B cell (primary cell): ENCODE measurements at regions not wholly inside any gene's neighbourhood (a gene's known extent, or its start where the extent isn't known, plus 50 kb on each side); places are given as distances from the start of the nearest gene placed in this dataset.

Source experiments
- ATAC-seq: fragments of 200-7000 bp; cut with Tn5 transposase; one replicate; pipeline ENCODE4 v1.10.0; 2021; ENCODE audit warnings: low read depth, mild to moderate bottlenecking, moderate number of reproducible peaks, moderate library complexity
- CTCF ChIA-PET: fragments of 350-600 bp; sonication (Branson Sonifier 250); formaldehyde crosslinking; loops from one replicate; lab custom pipeline; 2021; ENCODE audit warnings: antibody characterized with exemption, inconsistent platforms; lab: Charles Lee
- POLR2A ChIA-PET: fragments of 350-600 bp; sonication (Branson Sonifier 250); formaldehyde crosslinking; loops from one replicate; lab custom pipeline; 2021; ENCODE audit warnings: antibody characterized with exemption; lab: Charles Lee
- DNase-seq: peaks from one replicate; pipeline ENCODE4 v3.0.0; 2013
- H2AFZ ChIP-seq: 2 replicates; pipeline ENCODE4 v1.6.1; 2012; ENCODE audit warnings: mild to moderate bottlenecking, low read depth, low read length; ENCODE audit not compliant: insufficient read depth, poor library complexity, severe bottlenecking
- H3K27ac ChIP-seq, 2 donors: 1 replicate in 1 of 2; 2 replicates in 1 of 2; pipeline ENCODE4 v1.5.1; 2012 to 2013; ENCODE audit warnings: low read length in 2 of 2, mild to moderate bottlenecking in 2 of 2, moderate library complexity in 1 of 2
- H3K27me3 ChIP-seq, 4 experiments: fragments of 200-600 bp in 1 of 4; sonication (generic) in 1 of 4; replicated peaks in 1 of 4; 1 replicate in 2 of 4; 2 replicates in 2 of 4; pipeline versions ENCODE4 v1.6.1 to v1.7.0; 2013 to 2016; ENCODE audit warnings: low read length in 3 of 4, mild to moderate bottlenecking in 2 of 4, mixed read lengths in 1 of 4, moderate library complexity in 1 of 4; ENCODE audit not compliant: insufficient read depth in 4 of 4, control insufficient read depth in 3 of 4; ENCODE audit errors: control extremely low read depth in 1 of 4
- H3K36me3 ChIP-seq, 2 experiments: replicated peaks in 1 of 2; 1 replicate in 1 of 2; 2 replicates in 1 of 2; pipeline versions ENCODE4 v1.6.1 to v1.7.1; 2013; ENCODE audit warnings: low read length in 1 of 2; ENCODE audit not compliant: insufficient read depth in 2 of 2, control insufficient read depth in 1 of 2; ENCODE audit errors: control extremely low read depth in 1 of 2, extremely low read depth in 1 of 2
- H3K4me1 ChIP-seq, 2 donors: fragments of 200-600 bp in 1 of 2; sonication (generic) in 1 of 2; 1 replicate in 1 of 2; 2 replicates in 1 of 2; pipeline versions ENCODE4 v1.5.1 to v1.6.1; 2013 to 2017; ENCODE audit warnings: low read length in 2 of 2; ENCODE audit not compliant: control insufficient read depth in 2 of 2, insufficient read depth in 2 of 2
- H3K4me2 ChIP-seq: replicated peaks from 2 replicates; pipeline ENCODE3; 2012; ENCODE audit warnings: mild to moderate bottlenecking, low read depth, low read length; ENCODE audit not compliant: poor library complexity, severe bottlenecking
- H3K4me3 ChIP-seq, 5 experiments: fragments of 200-600 bp in 1 of 5; sonication (generic) in 1 of 5; 1 replicate in 3 of 5; 2 replicates in 2 of 5; pipeline versions ENCODE4 v1.5.1 to v1.7.0; 2011 to 2016; ENCODE audit warnings: low read length in 4 of 5, mild to moderate bottlenecking in 4 of 5, low read depth in 2 of 5, control low read depth in 1 of 5, moderate library complexity in 1 of 5; ENCODE audit not compliant: insufficient read depth in 1 of 5; ENCODE audit errors: control extremely low read depth in 1 of 5, extremely low read depth in 1 of 5
- H3K79me2 ChIP-seq: fragments of 200-600 bp; sonication (generic); one replicate; pipeline ENCODE4 v1.6.0; 2016; ENCODE audit warnings: low read length; ENCODE audit not compliant: control insufficient read depth, insufficient read depth
- H3K9ac ChIP-seq: fragments of 200-600 bp; sonication (generic); 2 replicates; pipeline ENCODE4 v1.6.1; 2017; ENCODE audit warnings: mild to moderate bottlenecking, low read length, moderate library complexity
- H3K9me3 ChIP-seq, 3 donors: one replicate each; pipeline versions ENCODE4 v1.6.1 to v1.7.1; 2013; ENCODE audit warnings: low read length in 2 of 3; ENCODE audit not compliant: control insufficient read depth in 2 of 3, insufficient read depth in 1 of 3; ENCODE audit errors: control extremely low read depth in 1 of 3
- H4K20me1 ChIP-seq: 2 replicates; pipeline ENCODE4 v1.6.0; 2012; ENCODE audit warnings: mild to moderate bottlenecking, low read length; ENCODE audit not compliant: insufficient read depth, control insufficient read depth, poor library complexity, severe bottlenecking
- H3K27ac Mint-ChIP-seq: one replicate; pipeline ENCODE4 v1.8.0; 2021; ENCODE audit warnings: mixed read lengths
- H3K27me3 Mint-ChIP-seq: one replicate; pipeline ENCODE4 v1.8.0; 2021; ENCODE audit warnings: mixed read lengths
- H3K4me1 Mint-ChIP-seq: one replicate; pipeline ENCODE4 v1.8.0; 2021; ENCODE audit warnings: mixed read lengths
- H3K4me3 Mint-ChIP-seq: one replicate; pipeline ENCODE4 v1.8.0; 2021; ENCODE audit warnings: mixed read lengths
- H3K9me3 Mint-ChIP-seq: one replicate; pipeline ENCODE4 v1.8.0; 2022; ENCODE audit warnings: mixed read lengths; ENCODE audit not compliant: insufficient read depth
- CTCF ChIP-seq: fragments of 200-600 bp; IDR thresholded peaks from one replicate; pipeline ENCODE4 v1.8.0; 2022; ENCODE audit warnings: antibody characterized with exemption, mild to moderate bottlenecking
- EZH2 ChIP-seq: IDR thresholded peaks from 2 replicates; pipeline ENCODE4 v1.6.1; 2012; ENCODE audit warnings: borderline replicate concordance, low read depth, mild to moderate bottlenecking, moderate library complexity, low read length; ENCODE audit not compliant: insufficient read depth, poor library complexity, severe bottlenecking
- WGBS: methylation state at CpG from one replicate; pipeline ENCODE4 v1.1.5; 2013; ENCODE audit warnings: missing lambda C conversion rate; ENCODE audit not compliant: insufficient coverage; 5-methylcytosine and 5-hydroxymethylcytosine counted together
- intact Hi-C: fragments of 100-400 bp; cut with micrococcal nuclease; formaldehyde crosslinking; loops from one replicate; pipeline ENCODE4 v1.10.0; 2022

- no peaks in the 10 kb centered on the region for H3K27me3 Mint-ChIP-seq
- H3K4me3 Mint-ChIP-seq, result no peak overlapping the region
- intact Hi-C loops, result no loop called here
- no peak overlapping the region for H3K27ac Mint-ChIP-seq
- Histone ChIP-seq H3K79me2 (no peaks in the 10 kb centered on the region), H3K4me3 (no peak overlapping the region), H3K9me3 (no peaks in the 10 kb centered on the region), H3K9ac (no peak overlapping the region), H2AFZ (no peak overlapping the region), H3K4me1 (no peaks in the 10 kb centered on the region), H3K4me2 (no peak overlapping the region), H3K36me3 (no peaks in the 10 kb centered on the region), H3K27me3 (no peaks in the 10 kb centered on the region), H4K20me1 (no peaks in the 10 kb centered on the region), H3K27ac (no peak overlapping the region)
- H3K9me3 Mint-ChIP-seq, result no peaks in the 10 kb centered on the region
- ATAC-seq (no peak), DNase-seq (no peak)
- ChIA-PET CTCF (no interaction called here), POLR2A (no interaction called here)
- H3K4me1 Mint-ChIP-seq, result no peaks in the 10 kb centered on the region
- 68% methylated on average over 3 of the region's 3 CpGs for WGBS
- TF ChIP-seq EZH2, result no peak
Measured at GRCh38 chr1:189628857-189629256, 848.8 kb downstream of the BRINP3 start.

- TF ChIP-seq EZH2, result no peak
- no peak for TF ChIP-seq CTCF
- intact Hi-C loops, result no loop called here
- no peak overlapping the region for H2AFZ ChIP-seq
- no peak overlapping the region for H3K9ac ChIP-seq
- DNase-seq (no peak), ATAC-seq (no peak)
- ChIA-PET CTCF (no interaction called here), POLR2A (no interaction called here)
- H3K27me3 ChIP-seq, result no peaks in the 10 kb centered on the region
- H4K20me1 ChIP-seq, result no peaks in the 10 kb centered on the region
- Mint-ChIP-seq H3K4me3 (no peak overlapping the region), H3K27ac (no peak overlapping the region), H3K9me3 (peaks cover 2% of the 10 kb centered on the region), H3K27me3 (no peaks in the 10 kb centered on the region), H3K4me1 (no peaks in the 10 kb centered on the region)
- WGBS, result no CpG with 5 or more reads among the region's 2 CpGs
- H3K4me2 ChIP-seq, result no peak overlapping the region
- no peaks in the 10 kb centered on the region for H3K9me3 ChIP-seq
- H3K4me1 ChIP-seq, result no peaks in the 10 kb centered on the region
- H3K27ac ChIP-seq, result no peak overlapping the region
- H3K79me2 ChIP-seq, result no peaks in the 10 kb centered on the region
- no peaks in the 10 kb centered on the region for H3K36me3 ChIP-seq
- H3K4me3 ChIP-seq, result no peak overlapping the region
Measured at GRCh38 chr1:189633658-189634057, 844.0 kb downstream of the BRINP3 start.
